ENCODE measurements at regions not wholly inside any gene's neighbourhood (a gene's known extent, or its start where the extent isn't known, plus 50 kb on each side); places are given as distances from the start of the nearest gene placed in this dataset.
"Not testable (repeated sequence)": the region's sequence is repeated elsewhere in the genome, so short reads cannot be mapped to it uniquely, and the experiment has no call there.

DNA sequence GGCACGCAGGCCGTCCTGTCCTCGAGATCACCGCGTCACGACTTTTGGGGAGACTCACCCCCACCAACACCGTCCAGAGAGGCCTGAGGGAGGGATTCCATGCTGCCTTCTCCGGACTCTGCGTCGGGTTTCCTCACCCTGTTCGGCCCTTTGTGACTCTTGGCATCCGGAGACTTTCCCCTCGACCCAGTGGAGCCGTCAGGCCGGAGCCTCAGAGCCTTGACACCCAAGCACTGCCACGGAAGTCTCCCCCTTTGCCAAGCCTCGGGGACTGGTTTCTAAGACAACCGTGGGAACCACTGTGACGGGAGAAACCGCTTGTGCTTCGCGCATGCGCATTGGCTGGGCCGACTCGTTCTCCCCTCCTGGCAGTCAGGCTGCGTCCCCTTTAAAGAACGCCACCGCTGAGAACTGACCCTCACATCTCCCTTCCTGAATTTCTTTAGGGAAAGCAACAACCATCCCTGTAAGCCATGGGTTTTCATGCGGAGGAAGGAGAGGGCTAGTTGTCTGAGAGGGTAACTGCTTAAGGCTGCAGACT is 672.7 kb downstream of the SPATA31A7 start:
- TF ChIP-seq, protein P1, sequence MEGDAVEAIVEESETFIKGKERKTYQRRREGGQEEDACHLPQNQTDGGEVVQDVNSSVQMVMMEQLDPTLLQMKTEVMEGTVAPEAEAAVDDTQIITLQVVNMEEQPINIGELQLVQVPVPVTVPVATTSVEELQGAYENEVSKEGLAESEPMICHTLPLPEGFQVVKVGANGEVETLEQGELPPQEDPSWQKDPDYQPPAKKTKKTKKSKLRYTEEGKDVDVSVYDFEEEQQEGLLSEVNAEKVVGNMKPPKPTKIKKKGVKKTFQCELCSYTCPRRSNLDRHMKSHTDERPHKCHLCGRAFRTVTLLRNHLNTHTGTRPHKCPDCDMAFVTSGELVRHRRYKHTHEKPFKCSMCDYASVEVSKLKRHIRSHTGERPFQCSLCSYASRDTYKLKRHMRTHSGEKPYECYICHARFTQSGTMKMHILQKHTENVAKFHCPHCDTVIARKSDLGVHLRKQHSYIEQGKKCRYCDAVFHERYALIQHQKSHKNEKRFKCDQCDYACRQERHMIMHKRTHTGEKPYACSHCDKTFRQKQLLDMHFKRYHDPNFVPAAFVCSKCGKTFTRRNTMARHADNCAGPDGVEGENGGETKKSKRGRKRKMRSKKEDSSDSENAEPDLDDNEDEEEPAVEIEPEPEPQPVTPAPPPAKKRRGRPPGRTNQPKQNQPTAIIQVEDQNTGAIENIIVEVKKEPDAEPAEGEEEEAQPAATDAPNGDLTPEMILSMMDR (IDR thresholded peaks at IDR 0.05) = not testable (repeated sequence)
- TF ChIP-seq POLR2A (IDR thresholded peaks at IDR 0.05) = not testable (repeated sequence)

All from Peyer's patch (tissue), 4 donors.